Colonic mucosa (tissue), 4 donors: ENCODE measurements at regions not wholly inside any gene's neighbourhood (a gene's known extent, or its start where the extent isn't known, plus 50 kb on each side); places are given as distances from the start of the nearest gene placed in this dataset.
A peak's percentile ranks its signal among the peaks of the same experiment; 100 is the strongest.

Source experiments
- DNase-seq: peaks from one replicate; pipeline ENCODE4 v3.0.0-alpha.2; 2020
- H3K27ac ChIP-seq: fragments of 200-600 bp; one replicate; pipeline ENCODE4 v1.8.0; 2021
- H3K27me3 ChIP-seq: fragments of 200-600 bp; one replicate; pipeline ENCODE4 v1.8.0; 2021
- H3K36me3 ChIP-seq: fragments of 200-600 bp; one replicate; pipeline ENCODE4 v1.8.0; 2021
- H3K4me1 ChIP-seq: fragments of 200-600 bp; one replicate; pipeline ENCODE4 v1.8.0; 2021; ENCODE audit warnings: mild to moderate bottlenecking
- H3K4me3 ChIP-seq: fragments of 200-600 bp; one replicate; pipeline ENCODE4 v1.8.0; 2021
- H3K9ac ChIP-seq, 2 donors: one replicate each; pipeline ENCODE4 v1.7.0; 2013; ENCODE audit warnings: control low read depth in 2 of 2, low read depth in 2 of 2, low read length in 2 of 2
- H3K9me3 ChIP-seq: fragments of 200-600 bp; one replicate; pipeline ENCODE4 v1.8.0; 2021
- intact Hi-C: fragments of 100-400 bp; cut with DNase I; formaldehyde crosslinking; loops from one replicate; pipeline ENCODE4 v1.14.1; 2022
- TF ChIP-seq, protein P1 (sequence below): fragments of 200-600 bp; IDR thresholded peaks from one replicate; pipeline ENCODE4 v1.8.0; 2022; ENCODE audit warnings: antibody characterized with exemption, mild to moderate bottlenecking
- donor health status: healthy.
- donor health status: DM: no; HTN: no; CAD: no.
- donor health status: DM: no; HTN: no; CAD: no.

DNA sequence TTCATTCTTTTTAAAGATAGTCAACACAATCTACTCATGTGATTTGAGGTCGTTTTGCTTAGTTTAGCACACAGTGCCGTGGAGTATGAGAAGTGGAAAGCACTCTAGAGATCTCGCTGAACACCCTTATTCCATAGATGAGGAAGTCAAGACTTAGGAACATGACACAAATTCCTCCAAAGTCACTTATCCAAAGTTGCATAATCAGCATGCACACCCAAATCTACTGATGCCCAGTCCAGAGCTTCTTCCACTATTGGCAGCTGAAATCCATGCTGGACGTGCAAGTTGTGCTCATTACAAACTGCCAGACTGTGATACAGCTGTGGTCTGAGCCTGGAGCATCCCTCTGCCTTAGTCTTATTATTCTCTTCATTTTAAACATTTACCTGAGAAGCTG, 83.5 kb upstream of the ZNF280D start:
- intact Hi-C loops: loop anchor here (10.0 kb wide), 1 partner anchor 488 kb away; no protein-coding TSS in a partner anchor
- Histone ChIP-seq H3K9me3 (no peaks in the 10 kb centered on the region), H3K9ac (no peak overlapping the region), H3K27me3 (no peaks in the 10 kb centered on the region), H3K27ac (no peak overlapping the region), H3K4me3 (no peak overlapping the region), H3K4me1 (no peaks in the 10 kb centered on the region), H3K36me3 (no peaks in the 10 kb centered on the region)
- no peak for DNase-seq
- TF ChIP-seq, protein P1, sequence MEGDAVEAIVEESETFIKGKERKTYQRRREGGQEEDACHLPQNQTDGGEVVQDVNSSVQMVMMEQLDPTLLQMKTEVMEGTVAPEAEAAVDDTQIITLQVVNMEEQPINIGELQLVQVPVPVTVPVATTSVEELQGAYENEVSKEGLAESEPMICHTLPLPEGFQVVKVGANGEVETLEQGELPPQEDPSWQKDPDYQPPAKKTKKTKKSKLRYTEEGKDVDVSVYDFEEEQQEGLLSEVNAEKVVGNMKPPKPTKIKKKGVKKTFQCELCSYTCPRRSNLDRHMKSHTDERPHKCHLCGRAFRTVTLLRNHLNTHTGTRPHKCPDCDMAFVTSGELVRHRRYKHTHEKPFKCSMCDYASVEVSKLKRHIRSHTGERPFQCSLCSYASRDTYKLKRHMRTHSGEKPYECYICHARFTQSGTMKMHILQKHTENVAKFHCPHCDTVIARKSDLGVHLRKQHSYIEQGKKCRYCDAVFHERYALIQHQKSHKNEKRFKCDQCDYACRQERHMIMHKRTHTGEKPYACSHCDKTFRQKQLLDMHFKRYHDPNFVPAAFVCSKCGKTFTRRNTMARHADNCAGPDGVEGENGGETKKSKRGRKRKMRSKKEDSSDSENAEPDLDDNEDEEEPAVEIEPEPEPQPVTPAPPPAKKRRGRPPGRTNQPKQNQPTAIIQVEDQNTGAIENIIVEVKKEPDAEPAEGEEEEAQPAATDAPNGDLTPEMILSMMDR: no peak

GRCh38 chr15:56815247-56815646, 81.9 kb upstream of the ZNF280D start:
- Histone ChIP-seq H3K9me3 (no peaks in the 10 kb centered on the region), H3K4me1 (no peaks in the 10 kb centered on the region), H3K36me3 (no peaks in the 10 kb centered on the region), H3K27ac (peak overlapping the region; percentile 56), H3K9ac (no peak overlapping the region), H3K4me3 (no peak overlapping the region), H3K27me3 (no peaks in the 10 kb centered on the region)
- intact Hi-C loops: loop anchor here (10.0 kb wide), 1 partner anchor 490 kb away; no protein-coding TSS in a partner anchor
- TF ChIP-seq, protein P1: no peak
- peak; percentile 78 for DNase-seq

- Histone ChIP-seq H3K4me1 (no peaks in the 10 kb centered on the region), H3K4me3 (no peak overlapping the region), H3K27me3 (no peaks in the 10 kb centered on the region), H3K9ac (no peak overlapping the region), H3K27ac (peak overlapping the region; percentile 56), H3K36me3 (no peaks in the 10 kb centered on the region), H3K9me3 (no peaks in the 10 kb centered on the region)
- no peak for DNase-seq
- intact Hi-C loops: loop anchor here (10.0 kb wide), 1 partner anchor 490 kb away; no protein-coding TSS in a partner anchor
- TF ChIP-seq, protein P1: no peak
Observed at GRCh38 chr15:56814429-56814828, 81.1 kb upstream of the ZNF280D start.

DNA sequence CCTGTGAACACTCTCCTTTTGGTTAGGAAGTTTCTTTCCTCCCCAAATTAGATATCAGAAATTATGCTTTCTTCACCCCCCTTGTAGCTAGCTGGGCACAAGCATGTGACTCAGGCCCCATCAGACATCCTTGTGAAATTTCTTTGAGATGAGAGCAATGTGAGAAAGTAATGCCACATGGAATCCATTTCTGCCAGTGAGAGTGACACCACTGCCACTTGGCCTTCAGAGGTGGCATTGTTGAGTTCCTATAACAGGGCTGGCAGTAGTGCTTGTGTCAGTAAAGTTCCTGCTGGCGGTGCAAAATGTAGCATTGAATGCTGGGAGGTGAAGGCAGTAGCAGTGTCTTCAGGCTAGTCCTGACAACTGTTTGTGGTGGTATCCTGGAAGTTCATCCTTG, 80.7 kb upstream of the ZNF280D start:
- H3K27ac ChIP-seq: no peak overlapping the region
- H3K9ac ChIP-seq: no peak overlapping the region
- H3K36me3 ChIP-seq: no peaks in the 10 kb centered on the region
- TF ChIP-seq, protein P1: no peak
- no peak overlapping the region for H3K4me3 ChIP-seq
- no peaks in the 10 kb centered on the region for H3K27me3 ChIP-seq
- no peaks in the 10 kb centered on the region for H3K4me1 ChIP-seq
- intact Hi-C loops: loop anchor here (10.0 kb wide), 1 partner anchor 491 kb away; no protein-coding TSS in a partner anchor
- no peaks in the 10 kb centered on the region for H3K9me3 ChIP-seq
- DNase-seq: no peak

DNA sequence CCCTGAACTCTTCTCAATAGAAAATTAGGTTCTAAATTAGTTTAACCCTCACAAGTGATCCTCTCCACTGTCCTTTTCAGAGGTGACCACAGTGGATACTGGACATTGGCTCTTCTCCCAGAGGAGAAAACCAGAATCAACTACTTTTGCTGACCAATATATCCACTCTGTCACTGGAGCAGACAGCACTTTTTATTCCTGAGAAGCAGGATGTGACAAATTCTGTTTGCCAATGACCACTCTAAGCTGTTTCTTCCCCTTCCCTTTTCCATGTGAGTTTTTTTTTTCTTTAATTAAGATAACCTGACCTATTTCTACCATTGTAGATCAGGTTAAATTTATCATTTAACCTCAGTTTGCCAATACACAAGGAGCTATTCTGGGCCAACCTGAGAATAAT, 79.7 kb upstream of the ZNF280D start:
- TF ChIP-seq, protein P1: no peak
- DNase-seq: no peak
- H3K4me1 ChIP-seq: no peaks in the 10 kb centered on the region
- intact Hi-C loops: loop anchor here (10.0 kb wide), 1 partner anchor 492 kb away; no protein-coding TSS in a partner anchor
- H3K9ac ChIP-seq: no peak overlapping the region
- no peaks in the 10 kb centered on the region for H3K36me3 ChIP-seq
- H3K27me3 ChIP-seq: no peaks in the 10 kb centered on the region
- H3K4me3 ChIP-seq: no peak overlapping the region
- H3K9me3 ChIP-seq: peaks cover 2% of the 10 kb centered on the region
- no peak overlapping the region for H3K27ac ChIP-seq
